Activated CD4-positive, alpha-beta T cell treated with anti-CD3 and anti-CD28 coated beads, Interleukin-2, amount 50 U/mL, for 48 hours (primary cell): ENCODE measurements at regions not wholly inside any gene's neighbourhood (a gene's known extent, or its start where the extent isn't known, plus 50 kb on each side); places are given as distances from the start of the nearest gene placed in this dataset.

Source experiments
- DNase-seq, 2 experiments: peaks; one replicate each; pipeline ENCODE4 v3.0.0-alpha.2; 2020

GRCh38 chr3:18033581-18034108 is 291.2 kb upstream of the TBC1D5 start:
- no peak for DNase-seq

GRCh38 chr3:18030371-18030870 is 288.0 kb upstream of the TBC1D5 start:
- DNase-seq, result no peak

DNA sequence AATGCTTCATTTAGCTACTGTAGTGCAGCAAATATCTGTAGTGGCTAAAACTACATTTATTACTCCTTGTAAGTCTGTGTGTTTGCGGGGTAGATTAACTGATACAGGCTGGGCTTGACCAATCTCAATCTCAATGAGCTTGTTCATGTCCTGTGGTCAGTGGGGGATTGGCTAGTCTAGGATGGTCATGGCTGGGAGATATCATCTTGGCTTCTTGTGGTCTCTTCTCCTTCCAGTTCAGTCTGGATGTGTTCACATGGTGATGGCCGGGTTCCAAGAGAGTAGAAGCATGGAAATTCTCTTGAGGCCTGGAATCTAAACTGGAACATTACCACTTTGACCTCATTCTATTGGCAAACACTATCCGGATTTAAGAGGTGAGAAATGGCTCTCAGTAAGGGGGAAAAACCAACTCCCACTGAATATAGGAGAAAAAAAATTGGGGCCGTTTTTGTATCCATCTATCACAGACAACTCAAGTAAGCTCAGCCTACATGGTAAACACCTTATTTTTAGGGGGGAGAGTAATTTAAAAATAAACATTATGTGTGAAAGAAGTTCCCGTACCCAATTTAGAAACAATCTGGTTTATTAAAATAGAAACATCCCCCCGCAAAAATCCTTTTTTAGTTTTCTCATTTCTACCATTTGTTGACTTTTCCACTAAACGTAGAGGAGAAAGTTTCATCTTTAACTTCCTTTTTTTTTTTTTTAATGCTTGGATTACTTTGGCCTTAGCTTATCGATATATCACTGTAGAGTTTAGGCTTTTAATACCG is 284.9 kb upstream of the TBC1D5 start:
- DNase-seq, result no peak

DNA sequence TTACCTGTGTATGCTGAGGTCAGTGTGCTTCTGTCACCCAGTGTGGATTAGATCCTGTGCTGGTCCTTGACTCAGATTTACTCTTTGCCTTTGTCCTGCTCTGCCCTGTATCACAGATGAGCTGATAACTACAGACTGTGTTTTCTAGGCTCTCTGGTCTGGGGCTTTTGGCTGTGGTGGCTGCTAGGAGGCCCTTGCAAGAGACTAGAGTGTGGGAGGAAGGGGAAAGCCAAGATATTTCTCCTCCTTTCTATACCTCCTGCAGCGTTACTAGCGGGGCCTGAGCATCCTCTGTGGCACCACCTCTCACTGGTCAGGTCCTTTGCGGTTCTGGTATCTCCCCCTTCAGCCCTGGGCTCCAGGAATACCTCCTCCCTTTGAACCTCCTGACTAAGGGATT is 282.3 kb upstream of the TBC1D5 start:
- no peak for DNase-seq

GRCh38 chr3:18019161-18019495 is 276.7 kb upstream of the TBC1D5 start:
- no peak for DNase-seq

DNA sequence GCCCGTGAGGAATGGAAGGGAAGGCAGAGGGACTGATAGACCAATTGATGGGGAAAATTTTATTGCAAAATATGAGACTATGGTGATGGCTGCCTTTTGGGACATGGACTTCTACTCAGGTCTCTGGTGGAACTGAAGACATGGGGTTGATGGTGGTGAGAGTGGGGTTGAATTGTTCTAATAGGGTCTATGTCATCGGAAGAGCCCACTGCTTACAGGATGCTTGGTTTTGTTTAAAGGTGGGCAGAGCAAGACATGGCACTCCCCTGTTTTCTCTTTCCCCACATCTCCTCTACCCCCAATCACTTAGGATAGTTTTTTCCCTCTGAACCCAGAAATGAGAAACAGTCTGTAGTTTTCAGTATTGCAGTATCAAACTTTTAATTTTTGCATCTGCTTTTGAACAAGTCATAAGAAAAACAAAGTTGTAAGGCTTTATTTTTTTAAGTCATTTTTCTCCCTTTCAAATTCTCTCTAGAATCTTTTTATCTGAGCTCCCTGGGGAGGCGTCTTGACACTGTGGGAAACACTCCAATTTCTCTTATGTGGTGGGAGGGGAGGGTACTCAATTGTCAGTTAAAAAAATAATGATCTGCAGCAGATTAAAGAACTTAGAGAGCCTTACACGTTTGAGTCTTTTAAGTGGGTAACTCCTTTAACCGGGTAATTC is 276.2 kb upstream of the TBC1D5 start:
- DNase-seq, result no peak

DNA sequence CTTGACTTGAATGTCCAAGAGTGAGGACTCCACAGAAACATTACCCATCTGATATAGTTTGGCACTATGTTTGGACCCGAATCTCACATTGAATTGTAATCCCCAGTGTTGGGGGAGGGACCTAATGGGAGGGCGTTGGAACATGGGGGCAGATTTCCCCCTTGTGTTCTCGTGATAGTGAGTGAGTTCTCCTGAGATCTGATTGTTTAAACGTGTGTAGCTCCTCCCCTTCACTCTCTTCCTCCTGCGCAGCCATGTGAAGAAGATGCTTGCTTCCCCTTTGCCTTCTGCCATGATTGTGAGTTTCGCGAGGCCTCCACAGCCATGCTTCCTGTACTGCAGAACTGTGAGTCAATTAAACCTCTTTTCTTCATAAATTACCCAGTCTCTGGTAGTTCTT is 273.9 kb upstream of the TBC1D5 start:
- DNase-seq, result no peak

GRCh38 chr3:18012933-18013332 is 270.5 kb upstream of the TBC1D5 start:
- no peak for DNase-seq

- no peak for DNase-seq
Measured at GRCh38 chr3:18012436-18012835, 270.0 kb upstream of the TBC1D5 start.

GRCh38 chr3:18011387-18011786 is 269.0 kb upstream of the TBC1D5 start:
- DNase-seq, result no peak

- no peak for DNase-seq
Measured at GRCh38 chr3:18010001-18010400, 267.6 kb upstream of the TBC1D5 start.

DNA sequence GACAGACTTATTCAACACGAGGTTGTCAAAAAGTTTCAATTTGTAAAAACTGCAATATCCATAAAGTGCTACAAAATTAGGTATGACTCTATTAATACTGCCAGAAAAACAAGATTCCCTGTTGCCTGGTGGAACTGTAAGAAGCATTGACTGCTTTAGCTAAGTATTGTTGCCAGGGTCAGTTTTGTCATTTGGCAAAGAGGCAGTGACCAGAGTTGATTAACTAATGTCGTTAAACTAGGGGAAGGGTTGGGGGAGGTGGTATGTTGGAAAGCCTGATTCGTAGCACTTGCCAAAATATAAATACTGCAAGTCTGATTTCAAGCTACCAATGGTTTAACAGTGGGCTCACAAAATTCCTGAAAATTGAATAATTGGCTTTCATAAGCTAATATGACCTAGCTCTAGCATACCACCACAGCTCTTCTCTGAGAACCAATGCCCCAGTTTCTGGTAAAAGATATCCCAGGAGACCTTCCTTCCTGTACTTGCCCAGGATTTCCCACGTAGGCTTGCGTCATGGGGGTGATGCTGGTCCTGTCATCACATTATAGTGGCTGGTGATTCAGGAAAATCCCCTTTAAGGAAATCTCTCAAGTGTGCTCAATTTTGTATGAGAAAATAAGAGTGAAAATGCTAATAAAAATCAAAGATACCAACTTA is 266.4 kb upstream of the TBC1D5 start:
- DNase-seq, result no peak

DNA sequence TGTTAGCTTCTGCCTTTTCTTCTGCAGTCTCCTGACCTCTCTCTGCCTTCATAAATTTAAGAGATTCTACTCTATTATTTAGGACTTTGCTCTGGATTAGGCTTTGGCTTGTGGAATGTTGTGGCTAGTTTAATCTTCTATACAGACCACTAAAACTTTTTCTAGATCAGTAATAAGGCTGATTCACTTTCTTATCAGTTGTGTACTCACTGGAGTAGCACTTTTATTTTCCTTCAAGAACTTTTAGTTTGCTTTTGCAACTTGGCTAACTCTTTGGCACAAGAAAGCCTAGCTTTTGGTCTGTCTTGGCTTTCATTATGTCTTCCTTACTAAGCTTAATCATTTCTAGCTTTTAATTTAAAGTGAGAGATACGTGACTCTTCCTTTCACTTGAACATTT is 265.5 kb upstream of the TBC1D5 start:
- no peak for DNase-seq

- no peak for DNase-seq
Measured at GRCh38 chr3:17995769-17996168, 253.3 kb upstream of the TBC1D5 start.

GRCh38 chr3:17994167-17994566 is 251.7 kb upstream of the TBC1D5 start:
- DNase-seq, result no peak

- no peak for DNase-seq
Measured at GRCh38 chr3:17990390-17990789, 248.0 kb upstream of the TBC1D5 start.

DNA sequence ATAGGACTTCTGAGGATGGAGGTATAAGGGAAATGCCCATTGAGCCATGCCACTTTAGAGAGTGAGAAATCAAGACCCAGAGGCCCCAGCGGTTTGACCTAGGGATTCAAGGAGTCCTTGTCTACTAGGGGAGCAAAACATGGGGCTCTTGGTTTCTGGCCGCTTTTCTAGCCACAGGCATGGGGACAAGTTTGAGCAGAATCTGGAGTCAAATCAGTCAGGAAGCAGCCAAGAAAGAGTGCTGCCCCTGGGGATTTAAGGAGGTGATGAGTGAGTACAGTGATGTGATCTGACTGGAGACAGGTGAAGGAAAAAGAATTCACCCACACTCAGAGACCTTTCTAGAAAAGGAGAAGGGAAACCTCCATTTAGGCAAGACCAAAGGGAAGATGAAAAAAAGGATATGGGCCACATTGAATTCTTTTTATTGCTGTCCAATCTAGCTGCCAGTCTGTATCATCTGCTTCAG is 244.0 kb upstream of the TBC1D5 start:
- DNase-seq, result no peak

DNA sequence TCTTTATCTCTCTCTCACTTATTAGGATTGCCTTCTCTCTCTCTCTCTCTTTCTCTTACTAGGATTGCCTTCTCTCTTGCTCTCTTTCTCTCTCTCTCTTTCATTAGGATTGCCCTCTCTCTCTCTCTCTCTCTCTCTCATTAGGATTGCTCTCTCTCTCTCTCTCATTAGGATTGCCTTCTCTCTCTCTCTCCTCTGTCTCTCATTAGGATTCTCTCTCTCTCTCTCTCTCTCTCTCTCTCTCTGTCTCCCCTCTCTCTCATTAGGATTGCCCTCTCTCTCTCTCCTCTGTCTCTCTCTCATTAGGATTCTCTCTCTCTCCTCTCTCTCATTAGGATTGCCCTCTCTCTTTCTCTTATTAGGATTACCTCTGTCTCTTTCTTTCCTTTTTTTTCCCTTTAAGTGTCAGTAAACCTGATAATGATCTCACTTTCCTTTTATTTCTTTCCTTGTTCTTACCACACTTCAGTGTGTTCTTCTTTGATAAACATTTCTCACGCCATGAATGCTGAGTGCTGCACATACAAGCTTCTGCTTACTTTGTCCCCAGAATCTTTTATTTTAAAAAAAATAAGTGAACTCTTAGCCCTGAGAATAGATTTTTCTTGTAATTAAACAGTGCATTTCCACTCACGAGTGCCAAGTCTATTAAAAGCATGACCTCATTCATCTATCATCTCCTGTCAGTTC is 243.4 kb upstream of the TBC1D5 start:
- no peak for DNase-seq

DNA sequence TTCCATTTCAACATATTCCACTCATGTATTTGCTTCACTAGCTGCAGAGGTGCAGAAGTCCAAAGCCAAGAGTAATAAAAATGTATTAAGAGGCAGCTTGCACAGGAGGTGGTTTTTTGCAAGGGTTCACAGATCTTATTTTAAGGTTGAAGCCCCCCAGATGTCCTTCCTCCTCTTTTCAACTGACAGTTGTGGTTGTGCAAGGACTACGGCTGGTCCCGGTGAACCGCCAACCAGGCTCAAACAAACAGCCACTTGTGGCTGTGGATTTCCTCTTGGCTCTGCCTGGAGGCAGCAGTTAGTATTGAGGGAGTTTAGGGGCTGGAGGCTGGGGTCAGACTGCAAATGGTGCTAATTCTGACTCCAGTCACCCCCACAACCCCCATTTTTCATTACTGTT is 240.7 kb upstream of the TBC1D5 start:
- DNase-seq, result no peak

- DNase-seq, result no peak
Measured at GRCh38 chr3:17982211-17982880, 239.9 kb upstream of the TBC1D5 start.

- no peak for DNase-seq
Measured at GRCh38 chr3:17980863-17981262, 238.4 kb upstream of the TBC1D5 start.

GRCh38 chr3:17979911-17980310 is 237.5 kb upstream of the TBC1D5 start:
- no peak for DNase-seq
